ENCODE measurements at regions not wholly inside any gene's neighbourhood (a gene's known extent, or its start where the extent isn't known, plus 50 kb on each side); places are given as distances from the start of the nearest gene placed in this dataset.

- no peak overlapping the region for H3K4me3 ChIP-seq (ENCODE audit: low read depth, low read length)
- H3K9me3 ChIP-seq (ENCODE audit: control insufficient read depth, insufficient read depth, low read depth, low read length) = no peaks in the 10 kb centered on the region
- ChIA-PET POLR2A (no interaction called here), CTCF (interaction anchor here (0.6 to 2.0 kb wide), 5 partner anchors 130 to 161 kb away, joined by 3 to 7 read pairs (median 4); no protein-coding TSS in a partner anchor)
- no peak for TF ChIP-seq ZNF157 (tag by site-specific recombination; IDR thresholded peaks at IDR 0.05)
- no peak for TF ChIP-seq ATF2 (tag by site-specific recombination; IDR thresholded peaks at IDR 0.05; ENCODE audit: low read depth)
- no peak for TF ChIP-seq YY1 (tag by site-specific recombination; IDR thresholded peaks at IDR 0.05)
- H3K36me3 ChIP-seq (ENCODE audit: control insufficient read depth in 2 of 2, insufficient read depth in 1 of 2, low read length in 2 of 2) = no peaks in the 10 kb centered on the region
- no peak overlapping the region for H3K27ac ChIP-seq (ENCODE audit: extremely low read depth, low read depth, low read length)
- no peaks in the 10 kb centered on the region; the same call in 1 of the 2 replicates for H3K4me1 ChIP-seq (ENCODE audit: control insufficient read depth, insufficient read depth, low read length)
Observed at GRCh38 chr10:71064413-71065118, 147.8 kb upstream of the UNC5B start.

DNA sequence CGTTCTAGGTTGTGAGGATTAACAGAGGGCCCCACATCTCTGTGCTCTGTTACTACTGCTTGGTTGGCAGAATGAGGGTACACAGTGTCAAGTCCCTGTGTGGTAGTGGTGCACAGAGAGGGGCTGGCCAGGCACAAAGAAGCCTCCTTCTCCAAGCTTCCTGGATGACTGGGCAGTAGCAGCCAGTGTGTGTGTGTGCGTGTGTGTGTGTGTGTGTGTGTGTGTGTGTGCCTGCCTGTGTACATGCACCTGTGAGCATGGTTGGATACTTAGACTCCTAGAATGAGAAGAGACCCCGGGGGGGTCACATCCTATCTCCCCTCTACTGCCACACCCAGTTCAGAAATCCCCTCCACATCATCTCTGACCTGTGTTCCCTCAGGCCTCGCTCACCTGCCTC lies 146.7 kb upstream of the UNC5B start:
- H3K9me3 ChIP-seq (ENCODE audit: control insufficient read depth, insufficient read depth, low read depth, low read length) = no peaks in the 10 kb centered on the region
- CTCF ChIA-PET = interaction anchor here (1.3 kb wide), 1 partner anchor 143 kb away, joined by 4 read pairs; no protein-coding TSS in a partner anchor

DNA sequence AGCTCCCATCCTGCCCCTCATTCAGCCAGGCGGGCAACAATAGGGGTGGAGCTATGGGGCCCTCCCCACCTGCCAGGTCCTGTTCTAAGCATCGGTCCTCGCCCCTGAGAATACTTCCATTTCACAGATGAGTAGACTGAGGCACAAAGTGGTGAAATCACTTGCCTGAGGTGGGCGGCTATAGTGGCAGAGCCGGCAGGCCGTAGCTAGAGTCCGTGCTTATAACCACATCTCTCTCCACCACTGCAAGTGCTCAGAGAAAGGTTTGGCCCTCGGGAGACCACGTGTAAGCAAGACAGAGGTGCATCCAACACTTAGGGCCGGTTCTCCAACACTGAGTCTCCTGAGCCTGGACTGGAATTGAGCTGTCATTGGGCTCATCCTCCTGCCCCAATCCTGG lies 145.8 kb upstream of the UNC5B start:
- POLR2A ChIA-PET = no interaction called here
- no peaks in the 10 kb centered on the region for H3K9me3 ChIP-seq (ENCODE audit: control insufficient read depth, insufficient read depth, low read depth, low read length)
- H3K36me3 ChIP-seq (ENCODE audit: control insufficient read depth in 2 of 2, insufficient read depth in 1 of 2, low read length in 2 of 2) = no peaks in the 10 kb centered on the region
- H3K27ac ChIP-seq (ENCODE audit: extremely low read depth, low read depth, low read length) = no peak overlapping the region
- no peaks in the 10 kb centered on the region; the same call in 1 of the 2 replicates for H3K4me1 ChIP-seq (ENCODE audit: control insufficient read depth, insufficient read depth, low read length)
- CTCF ChIA-PET = no interaction called here
- H3K4me3 ChIP-seq (ENCODE audit: low read depth, low read length) = no peak overlapping the region
- TF ChIP-seq, protein P1, sequence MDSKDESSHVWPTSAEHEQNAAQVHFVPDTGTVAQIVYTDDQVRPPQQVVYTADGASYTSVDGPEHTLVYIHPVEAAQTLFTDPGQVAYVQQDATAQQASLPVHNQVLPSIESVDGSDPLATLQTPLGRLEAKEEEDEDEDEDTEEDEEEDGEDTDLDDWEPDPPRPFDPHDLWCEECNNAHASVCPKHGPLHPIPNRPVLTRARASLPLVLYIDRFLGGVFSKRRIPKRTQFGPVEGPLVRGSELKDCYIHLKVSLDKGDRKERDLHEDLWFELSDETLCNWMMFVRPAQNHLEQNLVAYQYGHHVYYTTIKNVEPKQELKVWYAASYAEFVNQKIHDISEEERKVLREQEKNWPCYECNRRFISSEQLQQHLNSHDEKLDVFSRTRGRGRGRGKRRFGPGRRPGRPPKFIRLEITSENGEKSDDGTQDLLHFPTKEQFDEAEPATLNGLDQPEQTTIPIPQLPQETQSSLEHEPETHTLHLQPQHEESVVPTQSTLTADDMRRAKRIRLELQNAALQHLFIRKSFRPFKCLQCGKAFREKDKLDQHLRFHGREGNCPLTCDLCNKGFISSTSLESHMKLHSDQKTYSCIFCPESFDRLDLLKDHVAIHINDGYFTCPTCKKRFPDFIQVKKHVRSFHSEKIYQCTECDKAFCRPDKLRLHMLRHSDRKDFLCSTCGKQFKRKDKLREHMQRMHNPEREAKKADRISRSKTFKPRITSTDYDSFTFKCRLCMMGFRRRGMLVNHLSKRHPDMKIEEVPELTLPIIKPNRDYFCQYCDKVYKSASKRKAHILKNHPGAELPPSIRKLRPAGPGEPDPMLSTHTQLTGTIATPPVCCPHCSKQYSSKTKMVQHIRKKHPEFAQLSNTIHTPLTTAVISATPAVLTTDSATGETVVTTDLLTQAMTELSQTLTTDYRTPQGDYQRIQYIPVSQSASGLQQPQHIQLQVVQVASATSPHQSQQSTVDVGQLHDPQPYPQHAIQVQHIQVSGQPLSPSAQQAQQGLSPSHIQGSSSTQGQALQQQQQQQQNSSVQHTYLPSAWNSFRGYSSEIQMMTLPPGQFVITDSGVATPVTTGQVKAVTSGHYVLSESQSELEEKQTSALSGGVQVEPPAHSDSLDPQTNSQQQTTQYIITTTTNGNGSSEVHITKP (tag by site-specific recombination; IDR thresholded peaks at IDR 0.05) = no peak
- no peak for TF ChIP-seq ZNF785 (tag by site-specific recombination; IDR thresholded peaks at IDR 0.05)
- no peak for TF ChIP-seq ZFP37 (tag by site-specific recombination; IDR thresholded peaks at IDR 0.05)
- no peak for TF ChIP-seq ZNF24 (tag by site-specific recombination; IDR thresholded peaks at IDR 0.05)
- no peak for TF ChIP-seq ZNF292 (tag by site-specific recombination; IDR thresholded peaks at IDR 0.05; ENCODE audit: borderline replicate concordance, low read depth)
- TF ChIP-seq ZNF266 (tag by site-specific recombination; IDR thresholded peaks at IDR 0.05; ENCODE audit: low read depth) = no peak
- no peak for TF ChIP-seq ZNF18 (tag by site-specific recombination; IDR thresholded peaks at IDR 0.05)
- TF ChIP-seq ZNF658 (tag by site-specific recombination; IDR thresholded peaks at IDR 0.05) = no peak
- TF ChIP-seq GLIS2 (tag by site-specific recombination; IDR thresholded peaks at IDR 0.05) = no peak
- TF ChIP-seq SP3 (tag by site-specific recombination; IDR thresholded peaks at IDR 0.05) = no peak
- TF ChIP-seq ZNF169 (tag by site-specific recombination; IDR thresholded peaks at IDR 0.05) = no peak
- TF ChIP-seq ZNF626 (tag by site-specific recombination; IDR thresholded peaks at IDR 0.05) = no peak
- TF ChIP-seq PRDM4 (tag by site-specific recombination; IDR thresholded peaks at IDR 0.05) = no peak

More for the DNA sequence above, 146.7 kb upstream of the UNC5B start:
- POLR2A ChIA-PET = no interaction called here
- H3K27ac ChIP-seq (ENCODE audit: extremely low read depth, low read depth, low read length) = no peak overlapping the region
- H3K4me1 ChIP-seq (ENCODE audit: control insufficient read depth, insufficient read depth, low read length) = no peaks in the 10 kb centered on the region; the same call in 1 of the 2 replicates
- H3K4me3 ChIP-seq (ENCODE audit: low read depth, low read length) = no peak overlapping the region
- peak; percentile 86 for TF ChIP-seq ZSCAN4 (tag by site-specific recombination; IDR thresholded peaks at IDR 0.05)
- no peak for TF ChIP-seq GFI1B (tag by site-specific recombination; IDR thresholded peaks at IDR 0.05)
- H3K36me3 ChIP-seq (ENCODE audit: control insufficient read depth in 2 of 2, insufficient read depth in 1 of 2, low read length in 2 of 2) = no peaks in the 10 kb centered on the region

All from HEK293 (cell line).